ENCODE measurements at regions not wholly inside any gene's neighbourhood (a gene's known extent, or its start where the extent isn't known, plus 50 kb on each side); places are given as distances from the start of the nearest gene placed in this dataset.

- in situ Hi-C loops (cut with MboI) (no loop called here), intact Hi-C loops (cut with micrococcal nuclease; ENCODE audit: unreplicated experiment) (no loop called here)
- ChIA-PET RAD21 (ENCODE audit: unreplicated experiment) (no interaction called here), POLR2A (no interaction called here), CTCF (interaction anchor here (1.8 kb wide), 1 partner anchor 8 kb away, joined by 6 read pairs; no protein-coding TSS in a partner anchor), SMC1A (ENCODE audit: uncharacterized antibody, unreplicated experiment) (no interaction called here)
- no peaks in the 10 kb centered on the region for H3K27me3 ChIP-seq (replicated peaks in 1 of 2; ENCODE audit: control insufficient read depth in 2 of 2, insufficient read depth in 2 of 2, low read length in 1 of 2)
- FAIRE-seq (no peak), ATAC-seq (no peak), DNase-seq (ENCODE audit: low read depth, low spot score) (no peak)
- no TSS peak for BruUV-seq (replicated peaks)
- no peaks in the 10 kb centered on the region for H4K20me1 ChIP-seq (ENCODE audit: control insufficient read depth, insufficient read depth)
- H3K36me3 ChIP-seq (ENCODE audit: control insufficient read depth in 2 of 2, insufficient read depth in 2 of 2, low read length in 1 of 2): no peaks in the 10 kb centered on the region
- no peak overlapping the region for H3K4me3 ChIP-seq
- H3K4me2 ChIP-seq (ENCODE audit: control insufficient read depth, insufficient read depth): no peak overlapping the region
- peaks cover 6% of the 10 kb centered on the region; the same call in 1 of the 2 replicates for H3K4me1 ChIP-seq (ENCODE audit: control insufficient read depth, insufficient read depth, low read length)
- H3K79me2 ChIP-seq (ENCODE audit: control insufficient read depth, insufficient read depth, low read length): no peaks in the 10 kb centered on the region
- H3K9ac ChIP-seq (ENCODE audit: control insufficient read depth, insufficient read depth, low read length): no peak overlapping the region
- 78% methylated on average over 2 of the region's 2 CpGs for WGBS (ENCODE audit: insufficient coverage, insufficient replicate concordance, low lambda C conversion rate, missing lambda C conversion rate)
- no peak overlapping the region for H3K27ac ChIP-seq (ENCODE audit: control insufficient read depth, insufficient read depth)
- peaks cover 2% of the 10 kb centered on the region; the same call in 1 of the 3 replicates for H3K9me3 ChIP-seq (replicated peaks; ENCODE audit: control insufficient read depth, insufficient read depth, low read length)
- H2AFZ ChIP-seq (ENCODE audit: control insufficient read depth, low read depth, low read length): no peak overlapping the region
- no peak for TF ChIP-seq IKZF1 (conservative IDR thresholded peaks at IDR 0.05)
- no peak for TF ChIP-seq RB1 (IDR thresholded peaks at IDR 0.05; ENCODE audit: borderline replicate concordance)
- no peak for TF ChIP-seq ZNF687 (IDR thresholded peaks at IDR 0.05)
- TF ChIP-seq CREB1 (IDR thresholded peaks at IDR 0.05; ENCODE audit: low read depth): no peak
- TF ChIP-seq NR2F1 (conservative IDR thresholded peaks at IDR 0.05): no peak
- no peak for TF ChIP-seq PAX5 (IDR thresholded peaks at IDR 0.05; ENCODE audit: borderline replicate concordance, low read depth, low read length)
- TF ChIP-seq SUPT20H (IDR thresholded peaks at IDR 0.05; ENCODE audit: borderline replicate concordance, control insufficient read depth, low read depth, low read length): no peak
- TF ChIP-seq MAX (IDR thresholded peaks at IDR 0.05; ENCODE audit: low read depth, low read length): no peak
- no peak for TF ChIP-seq ZNF622 (IDR thresholded peaks at IDR 0.05)
- no peak for TF ChIP-seq ZNF207 (IDR thresholded peaks at IDR 0.05; ENCODE audit: borderline replicate concordance)
- no peak for TF ChIP-seq CUX1 (IDR thresholded peaks at IDR 0.05; ENCODE audit: insufficient replicate concordance, low read depth, low read length)
- no peak for TF ChIP-seq IKZF2 (IDR thresholded peaks at IDR 0.05)
- no peak for TF ChIP-seq NFXL1 (IDR thresholded peaks at IDR 0.05; ENCODE audit: borderline replicate concordance)
- TF ChIP-seq HCFC1 (IDR thresholded peaks at IDR 0.05; ENCODE audit: low read length): no peak
Observed at GRCh38 chr3:23720059-23720458, 85.7 kb upstream of the UBE2E1 start.
